A549 (cell line): ENCODE measurements at regions not wholly inside any gene's neighbourhood (a gene's known extent, or its start where the extent isn't known, plus 50 kb on each side); places are given as distances from the start of the nearest gene placed in this dataset.

ENCODE experiments used
- ATAC-seq, 2 experiments: fragments of 200-7000 bp in 1 of 2; fragments of >200 bp in 1 of 2; cut with Nextera tagmentation in 1 of 2; cut with Tn5 transposase in 1 of 2; 3 replicates each; pipeline versions ENCODE4 v1.8.0 to v1.9.1; 2018 to 2020; ENCODE audit warnings: mild to moderate bottlenecking in 1 of 2, moderate library complexity in 1 of 2
- CTCF ChIA-PET: fragments of 300-600 bp; sonication (Branson Sonifier 250); formaldehyde crosslinking; extraction: SDS; loops from one replicate; lab custom pipeline; 2021; ENCODE audit warnings: antibody characterized with exemption, inconsistent platforms; lab: Yijun Ruan, JAX
- POLR2A ChIA-PET: fragments of 350-600 bp; formaldehyde crosslinking; extraction: SDS; loops from one replicate; lab custom pipeline; 2021; ENCODE audit warnings: antibody characterized with exemption, inconsistent platforms; lab: Yijun Ruan, JAX
- DNase-seq, 2 experiments: peaks; one replicate each; pipeline versions ENCODE4 v3.0.0 to v3.0.0-alpha.2; 2011 to 2016; ENCODE audit warnings: low read depth in 1 of 2, low spot score in 1 of 2
- FAIRE-seq: peaks from 2 replicates; lab custom pipeline; 2011; peaks lifted over from hg19 to GRCh38; lab: Jason Lieb, UNC
- H3K27ac ChIP-seq, 2 experiments: fragments of >200 bp; sonication (Bioruptor Twin); formaldehyde crosslinking; 3 replicates each; pipeline ENCODE4 v1.5.1; 2016 to 2017
- H3K4me1 ChIP-seq: fragments of >200 bp; sonication (Bioruptor Twin); formaldehyde crosslinking; 3 replicates; pipeline ENCODE4 v1.6.1; 2016
- H3K4me2 ChIP-seq: fragments of >200 bp; sonication (Bioruptor Twin); formaldehyde crosslinking; 3 replicates; pipeline ENCODE4 v1.6.1; 2016
- H3K4me3 ChIP-seq: fragments of >200 bp; sonication (Bioruptor Twin); formaldehyde crosslinking; 3 replicates; pipeline ENCODE4 v1.5.1; 2016
- H3K9me3 ChIP-seq: fragments of >200 bp; sonication (Bioruptor Twin); formaldehyde crosslinking; 3 replicates; pipeline ENCODE4 v1.6.1; 2016
- BHLHE40 ChIP-seq: IDR thresholded peaks from 2 replicates; pipeline ENCODE4 v1.6.1; 2012; ENCODE audit warnings: low read depth, low read length, inconsistent platforms
- CBX8 ChIP-seq: fragments of 200-600 bp; sonication (generic); IDR thresholded peaks from 2 replicates; pipeline ENCODE4 v1.6.1; 2016
- CEBPB ChIP-seq, 2 experiments: fragments of >200 bp in 1 of 2; sonication (Bioruptor Twin) in 1 of 2; formaldehyde crosslinking in 1 of 2; IDR thresholded peaks; 2 replicates each; pipeline ENCODE4 v1.6.1; 2012 to 2016
- CHD2 ChIP-seq: fragments of 150-350 bp; IDR thresholded peaks from 2 replicates; pipeline ENCODE4 v1.6.1; 2014; ENCODE audit warnings: low read length; ENCODE audit not compliant: partially characterized antibody
- E2F6 ChIP-seq: IDR thresholded peaks from 2 replicates; pipeline ENCODE4 v1.6.1; 2012; ENCODE audit warnings: low read depth, borderline replicate concordance
- ELK1 ChIP-seq: fragments of 150-350 bp; IDR thresholded peaks from 2 replicates; pipeline ENCODE4 v1.6.1; 2014; ENCODE audit warnings: low read depth, mild to moderate bottlenecking, low read length
- FOSL2 ChIP-seq, 2 experiments: fragments of 450-650 bp in 1 of 2; fragments of >200 bp in 1 of 2; sonication (Bioruptor Twin) in 1 of 2; formaldehyde crosslinking; IDR thresholded peaks; 2 replicates each; pipeline versions ENCODE4 v1.5.0 to v1.6.1; 2016 to 2020; ENCODE audit warnings: mild to moderate bottlenecking in 1 of 2, moderate library complexity in 1 of 2
- GATA3 ChIP-seq: IDR thresholded peaks from 2 replicates; pipeline ENCODE4 v1.6.1; 2012; ENCODE audit warnings: borderline replicate concordance
- HDAC2 ChIP-seq: fragments of 200-600 bp; sonication (generic); IDR thresholded peaks from 2 replicates; pipeline ENCODE4 v1.6.1; 2016
- HEYL ChIP-seq: fragments of 250-450 bp; sonication (Bioruptor Pico); IDR thresholded peaks from 2 replicates; pipeline ENCODE4 v1.8.0; 2021; ENCODE audit warnings: mild to moderate bottlenecking, moderate library complexity
- HOXA7 ChIP-seq: fragments of 250-450 bp; sonication (Bioruptor Pico); IDR thresholded peaks from 2 replicates; pipeline ENCODE4 v1.5.0; 2020; ENCODE audit warnings: mild to moderate bottlenecking, moderate library complexity
- JUN ChIP-seq, 2 experiments: fragments of >200 bp; sonication (Bioruptor Twin); formaldehyde crosslinking; IDR thresholded peaks; 2 replicates in 1 of 2; 3 replicates in 1 of 2; pipeline ENCODE4 v1.6.1; 2016 to 2017
- JUNB ChIP-seq: fragments of >200 bp; sonication (Bioruptor Twin); formaldehyde crosslinking; IDR thresholded peaks from 2 replicates; pipeline ENCODE4 v1.6.1; 2016
- MAFK ChIP-seq: fragments of 450-650 bp; IDR thresholded peaks from 2 replicates; pipeline ENCODE4 v1.6.1; 2014; ENCODE audit not compliant: partially characterized antibody
- MAZ ChIP-seq: fragments of 150-350 bp; IDR thresholded peaks from 2 replicates; pipeline ENCODE4 v1.6.1; 2014; ENCODE audit warnings: antibody characterized with exemption, low read depth, low read length, borderline replicate concordance
- MYC ChIP-seq: IDR thresholded peaks from 2 replicates; pipeline ENCODE4 v1.6.1; 2012; ENCODE audit warnings: mild to moderate bottlenecking, inconsistent platforms, low read length, improper control_type of control experiment, borderline replicate concordance
- PHF8 ChIP-seq: fragments of 200-600 bp; sonication (generic); IDR thresholded peaks from 2 replicates; pipeline ENCODE4 v1.6.1; 2016; ENCODE audit warnings: low read depth, mild to moderate bottlenecking, antibody characterized with exemption, moderate library complexity, borderline replicate concordance
- RAD21 ChIP-seq, 2 experiments: fragments of >200 bp in 1 of 2; sonication (Bioruptor Twin) in 1 of 2; formaldehyde crosslinking in 1 of 2; IDR thresholded peaks in 1 of 2; conservative IDR thresholded peaks in 1 of 2; 2 replicates in 1 of 2; 3 replicates in 1 of 2; pipeline ENCODE4 v1.6.1; 2012 to 2018; ENCODE audit warnings: inconsistent platforms in 1 of 2
- RNF2 ChIP-seq: fragments of 200-600 bp; sonication (generic); IDR thresholded peaks from 2 replicates; pipeline ENCODE4 v1.6.1; 2016; ENCODE audit warnings: low read depth, mild to moderate bottlenecking, antibody characterized with exemption, moderate library complexity, borderline replicate concordance
- SMC3 ChIP-seq: fragments of >200 bp; sonication (Bioruptor Twin); formaldehyde crosslinking; IDR thresholded peaks from 3 replicates; pipeline ENCODE4 v1.6.1; 2018; ENCODE audit warnings: inconsistent platforms
- TFCP2L1 ChIP-seq: fragments of 250-450 bp; sonication (Bioruptor Pico); IDR thresholded peaks from 2 replicates; pipeline ENCODE4 v1.5.0; 2021; ENCODE audit warnings: mild to moderate bottlenecking
- ZC3H11A ChIP-seq: fragments of 450-650 bp; IDR thresholded peaks from 2 replicates; pipeline ENCODE4 v1.6.1; 2014; ENCODE audit warnings: antibody characterized with exemption, mild to moderate bottlenecking
- ZSCAN20 ChIP-seq: fragments of 250-450 bp; sonication (Bioruptor Pico); IDR thresholded peaks from 2 replicates; pipeline ENCODE4 v1.8.0; 2022; ENCODE audit warnings: mild to moderate bottlenecking, moderate library complexity
- WGBS: methylation state at CpG from one replicate; pipeline ENCODE4 v1.1.6; 2017; ENCODE audit errors: missing lambda C conversion rate; 5-methylcytosine and 5-hydroxymethylcytosine counted together
- TF ChIP-seq, protein P1 (sequence below): fragments of 250-450 bp; sonication (Bioruptor Pico); IDR thresholded peaks from 2 replicates; pipeline ENCODE4 v1.5.0; 2020; ENCODE audit warnings: low read depth, mild to moderate bottlenecking, moderate library complexity

GRCh38 chr4:123606946-123607542 is 210.4 kb downstream of the SPRY1 start (continued):
- no peak for TF ChIP-seq HEYL (CRISPR knock-in tag)
- TF ChIP-seq CEBPB (IDR thresholded peaks at IDR 0.05) = no peak
- no peak for TF ChIP-seq HOXA7
- no peak for TF ChIP-seq ZC3H11A
- TF ChIP-seq JUN (IDR thresholded peaks at IDR 0.05) = no peak

- TF ChIP-seq MYC = no peak
- TF ChIP-seq HDAC2 = no peak
- no peak for TF ChIP-seq CBX8
- TF ChIP-seq, protein P1, sequence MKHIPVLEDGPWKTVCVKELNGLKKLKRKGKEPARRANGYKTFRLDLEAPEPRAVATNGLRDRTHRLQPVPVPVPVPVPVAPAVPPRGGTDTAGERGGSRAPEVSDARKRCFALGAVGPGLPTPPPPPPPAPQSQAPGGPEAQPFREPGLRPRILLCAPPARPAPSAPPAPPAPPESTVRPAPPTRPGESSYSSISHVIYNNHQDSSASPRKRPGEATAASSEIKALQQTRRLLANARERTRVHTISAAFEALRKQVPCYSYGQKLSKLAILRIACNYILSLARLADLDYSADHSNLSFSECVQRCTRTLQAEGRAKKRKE (CRISPR knock-in tag) = no peak
- TF ChIP-seq MAZ = no peak
- ATAC-seq (no peak), FAIRE-seq (no peak), DNase-seq (no peak)
- WGBS = 68% methylated on average over 1 of the region's 1 CpG
- Histone ChIP-seq H3K4me1 (no peaks in the 10 kb centered on the region), H3K4me3 (no peak overlapping the region), H3K27ac (no peak overlapping the region), H3K9me3 (no peaks in the 10 kb centered on the region), H3K4me2 (no peak overlapping the region)
- ChIA-PET POLR2A (no interaction called here), CTCF (no interaction called here)
Measured at GRCh38 chr4:123609829-123610228, 213.2 kb downstream of the SPRY1 start.

GRCh38 chr4:123613586-123614344 is 217.2 kb downstream of the SPRY1 start:
- ATAC-seq = no peak
- no peaks in the 10 kb centered on the region for H3K4me1 ChIP-seq
- DNase-seq = no peak
- FAIRE-seq = no peak
- ChIA-PET POLR2A (no interaction called here), CTCF (no interaction called here)
- H3K4me3 ChIP-seq = no peak overlapping the region
- TF ChIP-seq E2F6 (no peak), RNF2 (no peak), PHF8 (no peak), TFCP2L1 (no peak), SMC3 (no peak), MYC (no peak), GATA3 (no peak), MAFK (no peak), JUN (IDR thresholded peaks at IDR 0.05) (no peak), BHLHE40 (no peak), JUNB (no peak), ZSCAN20 (CRISPR knock-in tag) (no peak), FOSL2 (IDR thresholded peaks at IDR 0.05) (no peak), FOSL2 (CRISPR knock-in tag; IDR thresholded peaks at IDR 0.05) (no peak), ELK1 (no peak), RAD21 (conservative IDR thresholded peaks at IDR 0.05 in 1 of 2, IDR thresholded peaks at IDR 0.05 in 1 of 2) (no peak), HDAC2 (no peak), CHD2 (no peak)
- no peak overlapping the region for H3K4me2 ChIP-seq
- H3K9me3 ChIP-seq = no peaks in the 10 kb centered on the region
- H3K27ac ChIP-seq = no peak overlapping the region
- 86% methylated on average over 9 of the region's 9 CpGs for WGBS
